ENCODE measurements at regions not wholly inside any gene's neighbourhood (a gene's known extent, or its start where the extent isn't known, plus 50 kb on each side); places are given as distances from the start of the nearest gene placed in this dataset.

DNA sequence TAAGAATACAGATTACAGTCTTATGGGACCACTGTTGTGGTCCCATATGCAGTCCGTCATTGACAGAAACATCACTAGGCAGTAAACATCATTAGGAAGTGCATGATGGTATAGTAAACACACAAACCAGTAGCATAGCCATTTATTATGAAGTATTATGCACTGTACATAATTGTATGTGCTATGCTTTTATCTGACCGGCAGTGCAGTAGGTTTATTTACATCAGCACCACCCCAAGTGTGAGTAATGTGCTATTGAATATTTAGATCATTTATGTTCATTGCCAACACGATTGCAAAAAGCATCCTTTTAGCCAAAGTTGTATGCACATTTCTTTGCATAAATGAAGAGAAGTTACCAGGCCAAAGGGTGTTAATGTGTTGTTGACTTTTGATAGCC is 531.6 kb upstream of the TBX3 start:
- H3K27ac ChIP-seq (ENCODE audit: insufficient read depth, low read depth, low read length) = no peak overlapping the region
- no peak for DNase-seq (ENCODE audit: low read depth, low spot score)
- H3K79me2 ChIP-seq (ENCODE audit: control insufficient read depth, insufficient read depth, low read length) = no peaks in the 10 kb centered on the region
- no peak for TF ChIP-seq GATA2 (IDR thresholded peaks at IDR 0.05; ENCODE audit: insufficient read depth, insufficient read length, low read depth, low read length)
- no peak for TF ChIP-seq JUN (IDR thresholded peaks at IDR 0.05; ENCODE audit: borderline replicate concordance, insufficient read depth, insufficient read length, low read depth)
- TF ChIP-seq EZH2 (IDR thresholded peaks at IDR 0.05; ENCODE audit: borderline replicate concordance, low read depth, low read length, severe bottlenecking) = no peak
- TF ChIP-seq MYC (IDR thresholded peaks at IDR 0.05; ENCODE audit: low read depth, low read length) = no peak
- TF ChIP-seq, protein P1, sequence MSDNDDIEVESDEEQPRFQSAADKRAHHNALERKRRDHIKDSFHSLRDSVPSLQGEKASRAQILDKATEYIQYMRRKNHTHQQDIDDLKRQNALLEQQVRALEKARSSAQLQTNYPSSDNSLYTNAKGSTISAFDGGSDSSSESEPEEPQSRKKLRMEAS (IDR thresholded peaks at IDR 0.05; ENCODE audit: insufficient read depth, insufficient read length) = no peak
- TF ChIP-seq FOS (IDR thresholded peaks at IDR 0.05; ENCODE audit: borderline replicate concordance, insufficient read depth, low read length) = no peak
- TF ChIP-seq, protein P2, sequence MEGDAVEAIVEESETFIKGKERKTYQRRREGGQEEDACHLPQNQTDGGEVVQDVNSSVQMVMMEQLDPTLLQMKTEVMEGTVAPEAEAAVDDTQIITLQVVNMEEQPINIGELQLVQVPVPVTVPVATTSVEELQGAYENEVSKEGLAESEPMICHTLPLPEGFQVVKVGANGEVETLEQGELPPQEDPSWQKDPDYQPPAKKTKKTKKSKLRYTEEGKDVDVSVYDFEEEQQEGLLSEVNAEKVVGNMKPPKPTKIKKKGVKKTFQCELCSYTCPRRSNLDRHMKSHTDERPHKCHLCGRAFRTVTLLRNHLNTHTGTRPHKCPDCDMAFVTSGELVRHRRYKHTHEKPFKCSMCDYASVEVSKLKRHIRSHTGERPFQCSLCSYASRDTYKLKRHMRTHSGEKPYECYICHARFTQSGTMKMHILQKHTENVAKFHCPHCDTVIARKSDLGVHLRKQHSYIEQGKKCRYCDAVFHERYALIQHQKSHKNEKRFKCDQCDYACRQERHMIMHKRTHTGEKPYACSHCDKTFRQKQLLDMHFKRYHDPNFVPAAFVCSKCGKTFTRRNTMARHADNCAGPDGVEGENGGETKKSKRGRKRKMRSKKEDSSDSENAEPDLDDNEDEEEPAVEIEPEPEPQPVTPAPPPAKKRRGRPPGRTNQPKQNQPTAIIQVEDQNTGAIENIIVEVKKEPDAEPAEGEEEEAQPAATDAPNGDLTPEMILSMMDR (IDR thresholded peaks at IDR 0.05; ENCODE audit: extremely low read depth in 1 of 2, insufficient read depth in 1 of 2, low read depth in 1 of 2, low read length in 2 of 2) = no peak
- TF ChIP-seq POLR2AphosphoS5 (IDR thresholded peaks at IDR 0.05; ENCODE audit: insufficient read depth, low read depth, low read length) = no peak
- no peak for TF ChIP-seq POLR2A (IDR thresholded peaks at IDR 0.05; ENCODE audit: low read depth, low read length)
- no peak for FAIRE-seq
- H3K4me3 ChIP-seq (replicated peaks in 1 of 3; ENCODE audit: insufficient read depth in 1 of 3, low read depth in 1 of 3, low read length in 3 of 3) = no peak overlapping the region
- ChIA-PET CTCF (no interaction called here), POLR2A (no interaction called here)
- intact Hi-C loops (cut with micrococcal nuclease) = no loop called here
- no peaks in the 10 kb centered on the region for H3K36me3 ChIP-seq (ENCODE audit: control insufficient read depth in 2 of 2, extremely low read depth in 1 of 2, insufficient read depth in 2 of 2, low read length in 2 of 2)
- no peaks in the 10 kb centered on the region for H3K4me1 ChIP-seq (ENCODE audit: control insufficient read depth, extremely low read depth, insufficient read depth, low read length)
- dilution Hi-C loops (cut with MboI; ENCODE audit: extremely low pct_ligation_motif_present, low sequenced_read_pairs) = no loop called here
- H3K4me2 ChIP-seq (ENCODE audit: insufficient read depth, low read length) = no peak overlapping the region
- H4K20me1 ChIP-seq (replicated peaks; ENCODE audit: control insufficient read depth, extremely low read depth, insufficient read depth, low read length) = no peaks in the 10 kb centered on the region
- H3K9ac ChIP-seq (replicated peaks; ENCODE audit: extremely low read depth, insufficient read depth, low read length) = no peak overlapping the region
- no peaks in the 10 kb centered on the region for H3K27me3 ChIP-seq (ENCODE audit: control insufficient read depth in 2 of 2, insufficient read depth in 2 of 2, low read length in 2 of 2)
- no peak overlapping the region for H2AFZ ChIP-seq (ENCODE audit: low read depth, low read length)
- H3K9me3 ChIP-seq (replicated peaks; ENCODE audit: control insufficient read depth, insufficient read depth, low read length) = peaks cover 6% of the 10 kb centered on the region
- no TSS peak for BruUV-seq (replicated peaks)
- no peaks in the 10 kb centered on the region for H3K9me1 ChIP-seq (replicated peaks; ENCODE audit: control insufficient read depth, extremely low read depth, insufficient read depth, low read length)

All from endothelial cell of umbilical vein (primary cell).